ENCODE measurements at regions not wholly inside any gene's neighbourhood (a gene's known extent, or its start where the extent isn't known, plus 50 kb on each side); places are given as distances from the start of the nearest gene placed in this dataset.

GRCh38 chr10:21327289-21327993, 198.0 kb downstream of the SKIDA1 start:
- in situ Hi-C loops (cut with HindIII; ENCODE audit: low sequenced_read_pairs), result no loop called here

- in situ Hi-C loops (cut with HindIII; ENCODE audit: low sequenced_read_pairs), result no loop called here
Measured at GRCh38 chr10:21326594-21327288, 198.7 kb downstream of the SKIDA1 start.

- in situ Hi-C loops (cut with HindIII; ENCODE audit: low sequenced_read_pairs), result no loop called here
Measured at GRCh38 chr10:21318540-21319167, 206.8 kb downstream of the SKIDA1 start.

- in situ Hi-C loops (cut with HindIII; ENCODE audit: low sequenced_read_pairs), result no loop called here
Measured at GRCh38 chr10:21317902-21318301, 207.6 kb downstream of the SKIDA1 start.

- in situ Hi-C loops (cut with HindIII; ENCODE audit: low sequenced_read_pairs), result no loop called here
Measured at GRCh38 chr10:21315645-21316220, 209.7 kb downstream of the SKIDA1 start.

GRCh38 chr10:21314906-21315644, 210.4 kb downstream of the SKIDA1 start:
- in situ Hi-C loops (cut with HindIII; ENCODE audit: low sequenced_read_pairs), result no loop called here

GRCh38 chr10:21314111-21314626, 211.3 kb downstream of the SKIDA1 start:
- in situ Hi-C loops (cut with HindIII; ENCODE audit: low sequenced_read_pairs), result no loop called here

GRCh38 chr10:21313691-21314090, 211.8 kb downstream of the SKIDA1 start:
- in situ Hi-C loops (cut with HindIII; ENCODE audit: low sequenced_read_pairs), result no loop called here

GRCh38 chr10:21311426-21311825, 214.1 kb downstream of the SKIDA1 start:
- in situ Hi-C loops (cut with HindIII; ENCODE audit: low sequenced_read_pairs), result no loop called here

- in situ Hi-C loops (cut with HindIII; ENCODE audit: low sequenced_read_pairs), result no loop called here
Measured at GRCh38 chr10:21309427-21309826, 216.1 kb downstream of the SKIDA1 start.

GRCh38 chr10:21308946-21309345, 216.5 kb downstream of the SKIDA1 start:
- in situ Hi-C loops (cut with HindIII; ENCODE audit: low sequenced_read_pairs), result no loop called here

GRCh38 chr10:21308018-21308417, 217.5 kb downstream of the SKIDA1 start:
- in situ Hi-C loops (cut with HindIII; ENCODE audit: low sequenced_read_pairs), result no loop called here

GRCh38 chr10:21304608-21305007, 220.9 kb downstream of the SKIDA1 start:
- in situ Hi-C loops (cut with HindIII; ENCODE audit: low sequenced_read_pairs), result no loop called here

- in situ Hi-C loops (cut with HindIII; ENCODE audit: low sequenced_read_pairs), result no loop called here
Measured at GRCh38 chr10:21304198-21304597, 221.3 kb downstream of the SKIDA1 start.

GRCh38 chr10:21300551-21300950, 224.9 kb downstream of the SKIDA1 start:
- in situ Hi-C loops (cut with HindIII; ENCODE audit: low sequenced_read_pairs), result no loop called here

GRCh38 chr10:21299330-21299729, 226.2 kb downstream of the SKIDA1 start:
- in situ Hi-C loops (cut with HindIII; ENCODE audit: low sequenced_read_pairs), result no loop called here

- in situ Hi-C loops (cut with HindIII; ENCODE audit: low sequenced_read_pairs), result no loop called here
Measured at GRCh38 chr10:21298701-21299100, 226.8 kb downstream of the SKIDA1 start.

GRCh38 chr10:21297603-21298383, 227.7 kb downstream of the SKIDA1 start:
- in situ Hi-C loops (cut with HindIII; ENCODE audit: low sequenced_read_pairs), result no loop called here

GRCh38 chr10:21296575-21297355, 228.7 kb downstream of the SKIDA1 start:
- in situ Hi-C loops (cut with HindIII; ENCODE audit: low sequenced_read_pairs), result no loop called here

Measured in DLD1 (cell line).